Tibial nerve (tissue), 4 donors: ENCODE measurements at regions not wholly inside any gene's neighbourhood (a gene's known extent, or its start where the extent isn't known, plus 50 kb on each side); places are given as distances from the start of the nearest gene placed in this dataset.

Experiments
- CTCF ChIP-seq, 5 experiments: fragments of 200-600 bp in 3 of 5; fragments of 450-650 bp in 2 of 5; sonication (generic) in 3 of 5; IDR thresholded peaks; one replicate each; pipeline ENCODE4 v1.5.1; 2016 to 2019; ENCODE audit warnings: antibody characterized with exemption in 5 of 5, mild to moderate bottlenecking in 3 of 5, moderate library complexity in 2 of 5
- EP300 ChIP-seq, 2 donors: sonication (generic); formaldehyde crosslinking; IDR thresholded peaks; one replicate each; pipeline ENCODE4 v1.6.1; 2017; ENCODE audit warnings: antibody characterized with exemption in 2 of 2, mild to moderate bottlenecking in 1 of 2
- POLR2A ChIP-seq, 2 donors: fragments of 450-650 bp; IDR thresholded peaks; one replicate each; pipeline ENCODE4 v1.6.1; 2017; ENCODE audit warnings: antibody characterized with exemption in 2 of 2, mild to moderate bottlenecking in 2 of 2, moderate library complexity in 2 of 2

DNA sequence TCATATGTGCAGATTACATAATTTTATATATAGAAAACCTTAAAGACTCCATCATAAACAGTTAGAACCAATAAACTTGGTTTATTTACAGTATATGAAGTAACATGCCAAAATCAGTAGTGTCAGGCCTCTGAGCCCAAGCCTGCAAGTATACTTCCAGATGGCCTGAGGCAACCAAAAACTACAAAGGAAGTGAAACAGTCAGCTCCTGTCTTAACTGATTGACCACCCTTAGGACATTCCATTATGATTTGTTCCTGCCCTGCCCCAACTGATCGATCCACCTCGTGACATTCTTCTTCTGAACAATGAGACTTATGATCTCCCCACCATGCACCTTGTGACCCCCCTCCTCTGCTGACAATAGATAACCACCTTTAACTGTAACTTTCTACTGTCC lies 630.3 kb downstream of the AMY1C start:
- TF ChIP-seq EP300 (IDR thresholded peaks at IDR 0.05), result no peak
- no peak for TF ChIP-seq POLR2A (IDR thresholded peaks at IDR 0.05)
- no peak for TF ChIP-seq CTCF (IDR thresholded peaks at IDR 0.05)
